HepG2 (cell line): ENCODE measurements at regions not wholly inside any gene's neighbourhood (a gene's known extent, or its start where the extent isn't known, plus 50 kb on each side); places are given as distances from the start of the nearest gene placed in this dataset.
A peak's percentile ranks its signal among the peaks of the same experiment; 100 is the strongest.

ENCODE experiments used
- AKAP8 ChIP-seq: sonication (generic); formaldehyde crosslinking; IDR thresholded peaks from 2 replicates; pipeline ENCODE4 v1.5.1; 2020; ENCODE audit warnings: mild to moderate bottlenecking, missing genetic modification reagents
- BCL3 ChIP-seq: sonication (generic); formaldehyde crosslinking; IDR thresholded peaks from 2 replicates; pipeline ENCODE4 v1.5.1; 2020; ENCODE audit warnings: mild to moderate bottlenecking, missing genetic modification reagents, moderate library complexity
- GABPB1 ChIP-seq: IDR thresholded peaks from 2 replicates; pipeline ENCODE4 v1.6.1; 2016; ENCODE audit warnings: mild to moderate bottlenecking, missing genetic modification reagents, moderate library complexity, missing compliant biosample characterization
- ISL2 ChIP-seq: sonication (generic); formaldehyde crosslinking; IDR thresholded peaks from 2 replicates; pipeline ENCODE4 v1.5.0; 2020; ENCODE audit warnings: missing genetic modification reagents
- KLF15 ChIP-seq: sonication (generic); formaldehyde crosslinking; IDR thresholded peaks from 2 replicates; pipeline ENCODE4 v1.8.1; 2023; ENCODE audit warnings: borderline replicate concordance, mild to moderate bottlenecking, inconsistent platforms, missing genetic modification reagents, mixed read lengths
- KLF6 ChIP-seq: IDR thresholded peaks from 2 replicates; pipeline ENCODE4 v1.8.0; 2016; ENCODE audit warnings: missing biosample characterization, missing genetic modification reagents
- KMT2B ChIP-seq: IDR thresholded peaks from 2 replicates; pipeline ENCODE4 v1.6.1; 2016; ENCODE audit warnings: missing genetic modification reagents, missing compliant biosample characterization
- MAF1 ChIP-seq: sonication (generic); formaldehyde crosslinking; IDR thresholded peaks from 2 replicates; pipeline ENCODE4 v1.5.0; 2020; ENCODE audit warnings: missing genetic modification reagents, borderline replicate concordance
- MEIS2 ChIP-seq: sonication (generic); formaldehyde crosslinking; IDR thresholded peaks from 2 replicates; pipeline ENCODE4 v1.9.0; 2021; ENCODE audit warnings: mild to moderate bottlenecking, missing genetic modification reagents
- MIXL1 ChIP-seq: IDR thresholded peaks from 2 replicates; pipeline ENCODE4 v1.6.1; 2016
- POLR2AphosphoS2 ChIP-seq: IDR thresholded peaks from 2 replicates; pipeline ENCODE4 v1.6.1; 2011; ENCODE audit warnings: low read depth, low read length, improper control_type of control experiment
- PTBP1 ChIP-seq: fragments of 200-400 bp; formaldehyde crosslinking; IDR thresholded peaks from 2 replicates; pipeline ENCODE4 v1.6.1; 2018; ENCODE audit warnings: low read length, low read depth; ENCODE audit not compliant: poor library complexity, severe bottlenecking
- TFDP2 ChIP-seq: sonication (generic); formaldehyde crosslinking; IDR thresholded peaks from 2 replicates; pipeline ENCODE4 v1.4.0; 2020; ENCODE audit warnings: missing genetic modification reagents
- YY1 ChIP-seq: IDR thresholded peaks from 2 replicates; pipeline ENCODE4 v1.6.1; 2011; ENCODE audit warnings: low read length, low read depth, moderate library complexity, mild to moderate bottlenecking; ENCODE audit not compliant: insufficient read depth, insufficient replicate concordance
- ZFP90 ChIP-seq: sonication (generic); formaldehyde crosslinking; IDR thresholded peaks from 2 replicates; pipeline ENCODE4 v1.8.0; 2022; ENCODE audit warnings: missing genetic modification reagents, mild to moderate bottlenecking, inconsistent platforms, borderline replicate concordance
- ZFY ChIP-seq: sonication (generic); formaldehyde crosslinking; IDR thresholded peaks from 2 replicates; pipeline ENCODE4 v1.4.0; 2020; ENCODE audit warnings: missing genetic modification reagents
- ZNF12 ChIP-seq: sonication (generic); formaldehyde crosslinking; IDR thresholded peaks from 2 replicates; pipeline ENCODE4 v1.5.0; 2020; ENCODE audit warnings: missing genetic modification reagents
- ZNF280D ChIP-seq: sonication (generic); formaldehyde crosslinking; IDR thresholded peaks from 2 replicates; pipeline ENCODE4 v1.5.1; 2020; ENCODE audit warnings: mild to moderate bottlenecking, missing genetic modification reagents
- ZNF547 ChIP-seq: sonication (generic); formaldehyde crosslinking; IDR thresholded peaks from 2 replicates; pipeline ENCODE4 v1.5.1; 2020; ENCODE audit warnings: mild to moderate bottlenecking, missing genetic modification reagents
- ZNF567 ChIP-seq: sonication (generic); formaldehyde crosslinking; IDR thresholded peaks from 2 replicates; pipeline ENCODE4 v1.8.1; 2023; ENCODE audit warnings: mild to moderate bottlenecking, missing genetic modification reagents, borderline replicate concordance
- ZNF619 ChIP-seq: sonication (generic); formaldehyde crosslinking; IDR thresholded peaks from 2 replicates; pipeline ENCODE4 v1.4.0; 2020; ENCODE audit warnings: mild to moderate bottlenecking, missing genetic modification reagents
- ZNF891 ChIP-seq: sonication (generic); formaldehyde crosslinking; IDR thresholded peaks from 2 replicates; pipeline ENCODE4 v1.5.0; 2020; ENCODE audit warnings: mild to moderate bottlenecking, missing genetic modification reagents

GRCh38 chr7:130896898-130897514, 163.0 kb upstream of the KLF14 start (continued):
- 0 out of 2 replicates have a peak, but pooled peaks have one; percentile 59 for TF ChIP-seq BCL3 (CRISPR knock-in tag)
- TF ChIP-seq ZNF280D (CRISPR knock-in tag) = 0 out of 2 replicates have a peak, but pooled peaks have one; percentile 38
- no peak for TF ChIP-seq POLR2AphosphoS2
- TF ChIP-seq ZFP90 (CRISPR knock-in tag) = no peak
- TF ChIP-seq ZFY (CRISPR knock-in tag) = 0 out of 2 replicates have a peak, but pooled peaks have one; percentile 15
- TF ChIP-seq ZNF547 (CRISPR knock-in tag) = no peak
- TF ChIP-seq YY1 = peak; percentile 44
- TF ChIP-seq PTBP1 = peak; percentile 49
- TF ChIP-seq GABPB1 = no peak
- no peak for TF ChIP-seq KLF15 (CRISPR knock-in tag)
- TF ChIP-seq AKAP8 (CRISPR knock-in tag) = no peak
- 0 out of 2 replicates have a peak, but pooled peaks have one; percentile 36 for TF ChIP-seq KLF6 (CRISPR knock-in tag)
- TF ChIP-seq KMT2B (CRISPR knock-in tag) = 0 out of 2 replicates have a peak, but pooled peaks have one; percentile 19
- 0 out of 2 replicates have a peak, but pooled peaks have one; percentile 45 for TF ChIP-seq ZNF567 (CRISPR knock-in tag)
- 0 out of 2 replicates have a peak, but pooled peaks have one; percentile 60 for TF ChIP-seq ZNF891 (CRISPR knock-in tag)
- TF ChIP-seq TFDP2 = peak; percentile 39; the same call in 1 of the 2 replicates
- peak; percentile 26; the same call in 1 of the 2 replicates for TF ChIP-seq ZNF12 (CRISPR knock-in tag)
- TF ChIP-seq ZNF619 (CRISPR knock-in tag) = no peak
- 0 out of 2 replicates have a peak, but pooled peaks have one; percentile 41 for TF ChIP-seq MAF1
- no peak for TF ChIP-seq MEIS2
- TF ChIP-seq MIXL1 (CRISPR knock-in tag) = no peak
- TF ChIP-seq ISL2 (CRISPR knock-in tag) = 0 out of 2 replicates have a peak, but pooled peaks have one; percentile 14
